ENCODE measurements at regions not wholly inside any gene's neighbourhood (a gene's known extent, or its start where the extent isn't known, plus 50 kb on each side); places are given as distances from the start of the nearest gene placed in this dataset.

GRCh38 chrX:124274438-124275181, 57.9 kb upstream of the TEX13D start:
- Histone ChIP-seq H3K4me1 (ENCODE audit: insufficient read depth, low read length, poor library complexity, severe bottlenecking) (no peaks in the 10 kb centered on the region), H3K36me3 (ENCODE audit: insufficient read depth, low read length, poor library complexity, severe bottlenecking) (no peaks in the 10 kb centered on the region), H3K4me3 (ENCODE audit: low read depth, low read length, poor library complexity, severe bottlenecking) (no peak overlapping the region), H3K9me3 (ENCODE audit: low read depth, low read length, poor library complexity, severe bottlenecking) (no peaks in the 10 kb centered on the region), H3K27me3 (replicated peaks; ENCODE audit: insufficient read depth, low read depth, low read length, poor library complexity) (no peaks in the 10 kb centered on the region), H3K27ac (ENCODE audit: low read depth, low read length, poor library complexity, severe bottlenecking) (no peak overlapping the region)
- no TSS peak for BruUV-seq (replicated peaks)
- ChIA-PET POLR2A (ENCODE audit: low non-redundant PET) (no interaction called here), CTCF (no interaction called here)
- no peak for TF ChIP-seq EZH2 (IDR thresholded peaks at IDR 0.05; ENCODE audit: borderline replicate concordance, low read depth, low read length, poor library complexity, severe bottlenecking)
- TF ChIP-seq, protein P1, sequence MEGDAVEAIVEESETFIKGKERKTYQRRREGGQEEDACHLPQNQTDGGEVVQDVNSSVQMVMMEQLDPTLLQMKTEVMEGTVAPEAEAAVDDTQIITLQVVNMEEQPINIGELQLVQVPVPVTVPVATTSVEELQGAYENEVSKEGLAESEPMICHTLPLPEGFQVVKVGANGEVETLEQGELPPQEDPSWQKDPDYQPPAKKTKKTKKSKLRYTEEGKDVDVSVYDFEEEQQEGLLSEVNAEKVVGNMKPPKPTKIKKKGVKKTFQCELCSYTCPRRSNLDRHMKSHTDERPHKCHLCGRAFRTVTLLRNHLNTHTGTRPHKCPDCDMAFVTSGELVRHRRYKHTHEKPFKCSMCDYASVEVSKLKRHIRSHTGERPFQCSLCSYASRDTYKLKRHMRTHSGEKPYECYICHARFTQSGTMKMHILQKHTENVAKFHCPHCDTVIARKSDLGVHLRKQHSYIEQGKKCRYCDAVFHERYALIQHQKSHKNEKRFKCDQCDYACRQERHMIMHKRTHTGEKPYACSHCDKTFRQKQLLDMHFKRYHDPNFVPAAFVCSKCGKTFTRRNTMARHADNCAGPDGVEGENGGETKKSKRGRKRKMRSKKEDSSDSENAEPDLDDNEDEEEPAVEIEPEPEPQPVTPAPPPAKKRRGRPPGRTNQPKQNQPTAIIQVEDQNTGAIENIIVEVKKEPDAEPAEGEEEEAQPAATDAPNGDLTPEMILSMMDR (conservative IDR thresholded peaks at IDR 0.05; ENCODE audit: low read depth, low read length), result no peak
- DNase-seq (ENCODE audit: low spot score), result no peak
- intact Hi-C loops (cut with micrococcal nuclease; ENCODE audit: unreplicated experiment), result no loop called here

- intact Hi-C loops (cut with micrococcal nuclease; ENCODE audit: unreplicated experiment), result no loop called here
- Histone ChIP-seq H3K27me3 (replicated peaks; ENCODE audit: insufficient read depth, low read depth, low read length, poor library complexity) (no peaks in the 10 kb centered on the region), H3K9me3 (ENCODE audit: low read depth, low read length, poor library complexity, severe bottlenecking) (no peaks in the 10 kb centered on the region), H3K4me3 (ENCODE audit: low read depth, low read length, poor library complexity, severe bottlenecking) (no peak overlapping the region), H3K36me3 (ENCODE audit: insufficient read depth, low read length, poor library complexity, severe bottlenecking) (no peaks in the 10 kb centered on the region), H3K27ac (ENCODE audit: low read depth, low read length, poor library complexity, severe bottlenecking) (no peak overlapping the region), H3K4me1 (ENCODE audit: insufficient read depth, low read length, poor library complexity, severe bottlenecking) (no peaks in the 10 kb centered on the region)
- ChIA-PET CTCF (no interaction called here), POLR2A (ENCODE audit: low non-redundant PET) (no interaction called here)
- DNase-seq (ENCODE audit: low spot score), result no peak
- no TSS peak for BruUV-seq (replicated peaks)
- no peak for TF ChIP-seq EZH2 (IDR thresholded peaks at IDR 0.05; ENCODE audit: borderline replicate concordance, low read depth, low read length, poor library complexity, severe bottlenecking)
- TF ChIP-seq, protein P1 (conservative IDR thresholded peaks at IDR 0.05; ENCODE audit: low read depth, low read length), result no peak
Observed at GRCh38 chrX:124275182-124275894, 57.1 kb upstream of the TEX13D start.

DNA sequence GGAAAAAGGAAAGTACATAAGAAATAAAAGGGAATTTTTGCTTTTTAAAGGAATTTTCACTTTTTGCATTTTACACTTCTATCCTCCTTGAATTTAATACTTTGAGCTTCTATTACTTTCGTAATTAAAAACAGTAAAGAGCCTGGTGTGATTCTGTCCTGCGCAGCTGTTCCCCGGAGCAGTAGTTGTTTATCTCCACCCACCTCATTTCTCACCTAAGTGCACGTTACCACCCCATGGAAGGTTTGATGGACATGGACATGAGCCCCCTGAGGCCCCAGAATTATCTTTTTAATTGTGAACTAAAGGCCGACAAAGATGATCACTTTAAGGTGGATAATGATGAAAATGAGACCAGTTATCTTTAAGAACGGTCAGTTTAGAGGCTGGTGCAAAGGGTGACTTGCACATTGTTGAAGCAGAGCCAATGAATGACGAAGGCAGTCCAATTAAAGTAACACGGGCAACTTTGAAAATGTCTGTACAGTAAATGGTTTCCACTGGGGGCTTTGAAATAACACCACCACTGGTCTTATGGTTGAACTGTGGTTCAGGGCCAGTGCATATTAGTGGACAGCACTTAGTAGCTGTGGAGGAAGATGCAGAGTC, 52.1 kb upstream of the TEX13D start:
- Histone ChIP-seq H3K27me3 (replicated peaks; ENCODE audit: insufficient read depth, low read depth, low read length, poor library complexity) (no peaks in the 10 kb centered on the region), H3K36me3 (ENCODE audit: insufficient read depth, low read length, poor library complexity, severe bottlenecking) (no peaks in the 10 kb centered on the region), H3K9me3 (ENCODE audit: low read depth, low read length, poor library complexity, severe bottlenecking) (no peaks in the 10 kb centered on the region), H3K4me1 (ENCODE audit: insufficient read depth, low read length, poor library complexity, severe bottlenecking) (no peaks in the 10 kb centered on the region), H3K4me3 (ENCODE audit: low read depth, low read length, poor library complexity, severe bottlenecking) (no peak overlapping the region), H3K27ac (ENCODE audit: low read depth, low read length, poor library complexity, severe bottlenecking) (no peak overlapping the region)
- CTCF ChIA-PET, result no interaction called here
- no peak for DNase-seq (ENCODE audit: low spot score)
- BruUV-seq (replicated peaks), result no TSS peak
- intact Hi-C loops (cut with micrococcal nuclease; ENCODE audit: unreplicated experiment), result no loop called here
- POLR2A ChIA-PET (ENCODE audit: low non-redundant PET), result no interaction called here
- TF ChIP-seq EZH2 (IDR thresholded peaks at IDR 0.05; ENCODE audit: borderline replicate concordance, low read depth, low read length, poor library complexity, severe bottlenecking), result no peak
- TF ChIP-seq, protein P1 (conservative IDR thresholded peaks at IDR 0.05; ENCODE audit: low read depth, low read length), result no peak

Data from A673 (cell line).